Loucy (cell line): ENCODE measurements at regions not wholly inside any gene's neighbourhood (a gene's known extent, or its start where the extent isn't known, plus 50 kb on each side); places are given as distances from the start of the nearest gene placed in this dataset.

Source experiments
- H2AFZ ChIP-seq: fragments of 200-600 bp; sonication (generic); 2 replicates; pipeline ENCODE4 v1.6.0; 2016; ENCODE audit warnings: antibody characterized with exemption, mild to moderate bottlenecking, low read length, moderate library complexity
- H3F3A ChIP-seq: fragments of 200-600 bp; 2 replicates; pipeline ENCODE4 v1.6.0; 2016; ENCODE audit warnings: antibody characterized with exemption, low read depth, mild to moderate bottlenecking
- H3K27me3 ChIP-seq: fragments of 200-600 bp; sonication (generic); 2 replicates; pipeline ENCODE4 v1.6.1; 2014; ENCODE audit warnings: low read length, mild to moderate bottlenecking; ENCODE audit not compliant: insufficient read depth, poor library complexity, severe bottlenecking
- H3K36me3 ChIP-seq: fragments of 200-600 bp; sonication (generic); 2 replicates; pipeline ENCODE4 v1.6.1; 2016; ENCODE audit warnings: low read length; ENCODE audit not compliant: insufficient read depth
- H3K4me1 ChIP-seq: fragments of 200-600 bp; sonication (generic); 2 replicates; pipeline ENCODE4 v1.5.1; 2014; ENCODE audit warnings: low read length, mild to moderate bottlenecking; ENCODE audit not compliant: insufficient read depth, poor library complexity, severe bottlenecking
- H3K4me2 ChIP-seq: fragments of 200-600 bp; sonication (generic); 2 replicates; pipeline ENCODE4 v1.6.0; 2014; ENCODE audit warnings: antibody characterized with exemption, low read length, low read depth, mild to moderate bottlenecking; ENCODE audit not compliant: poor library complexity, severe bottlenecking
- H3K4me3 ChIP-seq: fragments of 200-600 bp; sonication (generic); 2 replicates; pipeline ENCODE4 v1.5.1; 2014; ENCODE audit warnings: low read length, mild to moderate bottlenecking, mixed read lengths; ENCODE audit not compliant: poor library complexity, severe bottlenecking
- H3K79me2 ChIP-seq: fragments of 200-600 bp; sonication (generic); 2 replicates; pipeline ENCODE4 v1.6.1; 2014; ENCODE audit warnings: low read length; ENCODE audit not compliant: insufficient read depth
- H3K9ac ChIP-seq: fragments of 200-600 bp; sonication (generic); 2 replicates; pipeline ENCODE4 v1.6.0; 2014; ENCODE audit warnings: mild to moderate bottlenecking, low read depth, low read length, moderate library complexity; ENCODE audit not compliant: poor library complexity, severe bottlenecking
- H3K9me2 ChIP-seq: fragments of 200-600 bp; sonication (generic); replicated peaks from 2 replicates; pipeline ENCODE4 v1.6.1; 2016; ENCODE audit warnings: low read depth, low read length, mixed read lengths
- H3K9me3 ChIP-seq: fragments of 200-600 bp; sonication (generic); 2 replicates; pipeline ENCODE4 v1.6.1; 2014; ENCODE audit warnings: mild to moderate bottlenecking, antibody characterized with exemption, low read length, low read depth; ENCODE audit not compliant: insufficient read depth
- H4K20me1 ChIP-seq: fragments of 200-600 bp; sonication (generic); 2 replicates; pipeline ENCODE4 v1.6.0; 2014; ENCODE audit warnings: antibody characterized with exemption, low read length, mild to moderate bottlenecking; ENCODE audit not compliant: insufficient read depth, poor library complexity, severe bottlenecking
- CTCF ChIP-seq: fragments of 200-600 bp; sonication (generic); conservative IDR thresholded peaks from 2 replicates; pipeline ENCODE4 v1.5.1; 2014; ENCODE audit warnings: mild to moderate bottlenecking, antibody characterized with exemption, low read length
- EZH2phosphoT487 ChIP-seq: fragments of 200-600 bp; IDR thresholded peaks from 2 replicates; pipeline ENCODE4 v1.6.1; 2018; ENCODE audit warnings: antibody characterized with exemption, mild to moderate bottlenecking, moderate library complexity, borderline replicate concordance

GRCh38 chr2:226155093-226155875 is 644.3 kb downstream of the IRS1 start:
- H3K79me2 ChIP-seq = no peaks in the 10 kb centered on the region
- no peaks in the 10 kb centered on the region for H4K20me1 ChIP-seq
- no peak overlapping the region for H3K9ac ChIP-seq
- H3K9me2 ChIP-seq = no peaks in the 10 kb centered on the region
- H3K4me1 ChIP-seq = no peaks in the 10 kb centered on the region
- H2AFZ ChIP-seq = no peak overlapping the region
- TF ChIP-seq CTCF = no peak
- TF ChIP-seq EZH2phosphoT487 = no peak
- H3K4me2 ChIP-seq = no peak overlapping the region
- no peaks in the 10 kb centered on the region for H3K9me3 ChIP-seq
- H3K36me3 ChIP-seq = no peaks in the 10 kb centered on the region
- H3F3A ChIP-seq = no peaks in the 10 kb centered on the region
- H3K4me3 ChIP-seq = no peak overlapping the region
- H3K27me3 ChIP-seq = no peaks in the 10 kb centered on the region

- TF ChIP-seq CTCF (no peak), EZH2phosphoT487 (no peak)
- H3K4me3 ChIP-seq = no peak overlapping the region
- no peak overlapping the region for H2AFZ ChIP-seq
Measured at GRCh38 chr2:226154610-226155009, 645.0 kb downstream of the IRS1 start.

GRCh38 chr2:226153553-226153952 is 646.1 kb downstream of the IRS1 start:
- no peak overlapping the region for H3K4me3 ChIP-seq
- no peaks in the 10 kb centered on the region for H3F3A ChIP-seq
- no peak overlapping the region for H2AFZ ChIP-seq
- H3K9me3 ChIP-seq = no peaks in the 10 kb centered on the region
- no peaks in the 10 kb centered on the region for H3K36me3 ChIP-seq
- no peak overlapping the region for H3K4me2 ChIP-seq
- no peak overlapping the region for H3K9ac ChIP-seq
- no peaks in the 10 kb centered on the region for H4K20me1 ChIP-seq
- no peaks in the 10 kb centered on the region for H3K9me2 ChIP-seq
- TF ChIP-seq CTCF (no peak), EZH2phosphoT487 (no peak)
- no peaks in the 10 kb centered on the region for H3K27me3 ChIP-seq
- no peaks in the 10 kb centered on the region for H3K79me2 ChIP-seq
- no peaks in the 10 kb centered on the region for H3K4me1 ChIP-seq

More at GRCh38 chr2:226154610-226155009, 645.0 kb downstream of the IRS1 start:
- Histone ChIP-seq H3F3A (no peaks in the 10 kb centered on the region), H3K4me2 (no peak overlapping the region), H3K79me2 (no peaks in the 10 kb centered on the region), H3K9me3 (no peaks in the 10 kb centered on the region), H3K4me1 (no peaks in the 10 kb centered on the region), H3K36me3 (no peaks in the 10 kb centered on the region), H3K9ac (no peak overlapping the region), H3K27me3 (no peaks in the 10 kb centered on the region), H4K20me1 (no peaks in the 10 kb centered on the region), H3K9me2 (no peaks in the 10 kb centered on the region)
